DMS 273 (cell line): ENCODE measurements at regions not wholly inside any gene's neighbourhood (a gene's known extent, or its start where the extent isn't known, plus 50 kb on each side); places are given as distances from the start of the nearest gene placed in this dataset.

ENCODE experiments used
- DNase-seq: peaks from one replicate; lab custom pipeline; 2025; ENCODE audit not compliant: unreplicated experiment; lab: John Stamatoyannopoulos, UW

GRCh38 chr20:50339466-50339901, 148.9 kb downstream of the CEBPB start:
- no peak for DNase-seq

- DNase-seq: no peak
These were observed 149.9 kb downstream of the CEBPB start for GRCh38 chr20:50340541-50340940.

- DNase-seq: no peak
These were observed 150.4 kb downstream of the CEBPB start for GRCh38 chr20:50341050-50341449.

- no peak for DNase-seq
These were observed 151.4 kb downstream of the CEBPB start for GRCh38 chr20:50341880-50342637.

GRCh38 chr20:50342638-50343102, 152.0 kb downstream of the CEBPB start:
- no peak for DNase-seq

- no peak for DNase-seq
These were observed 152.5 kb downstream of the CEBPB start for GRCh38 chr20:50343125-50343489.

GRCh38 chr20:50343490-50344179, 153.0 kb downstream of the CEBPB start:
- DNase-seq: no peak

- peak; percentile 15 for DNase-seq
These were observed 153.8 kb downstream of the CEBPB start for GRCh38 chr20:50344232-50345071.

GRCh38 chr20:50345712-50346373, 155.2 kb downstream of the CEBPB start:
- DNase-seq: no peak

- DNase-seq: peak; percentile 69
These were observed 156.0 kb downstream of the CEBPB start for GRCh38 chr20:50346374-50347283.

- DNase-seq: no peak
These were observed 156.8 kb downstream of the CEBPB start for GRCh38 chr20:50347284-50348063.

GRCh38 chr20:50348096-50348495, 157.5 kb downstream of the CEBPB start:
- no peak for DNase-seq

GRCh38 chr20:50350510-50351249, 159.5 kb upstream of the PTPN1 start:
- no peak for DNase-seq

- DNase-seq: no peak
These were observed 158.6 kb upstream of the PTPN1 start for GRCh38 chr20:50351541-50351940.

GRCh38 chr20:50353289-50353961, 156.8 kb upstream of the PTPN1 start:
- no peak for DNase-seq

GRCh38 chr20:50354721-50355589, 155.2 kb upstream of the PTPN1 start:
- DNase-seq: peak; percentile 37
